Nephron (organoid): ENCODE measurements at regions not wholly inside any gene's neighbourhood (a gene's known extent, or its start where the extent isn't known, plus 50 kb on each side); places are given as distances from the start of the nearest gene placed in this dataset.

ENCODE experiments used
- H3K27ac Mint-ChIP-seq, 3 experiments: 2 replicates each; pipeline ENCODE4 v1.8.0; 2020; ENCODE audit warnings: mixed read lengths in 3 of 3, mild to moderate bottlenecking in 2 of 3, moderate library complexity in 1 of 3
- H3K27me3 Mint-ChIP-seq: 2 replicates; pipeline ENCODE4 v1.8.0; 2021; ENCODE audit warnings: low read depth, mild to moderate bottlenecking, moderate library complexity, mixed read lengths
- H3K36me3 Mint-ChIP-seq: 2 replicates; pipeline ENCODE4 v1.8.0; 2020; ENCODE audit warnings: low read depth, mixed read lengths
- H3K4me1 Mint-ChIP-seq: 2 replicates; pipeline ENCODE4 v1.8.0; 2020; ENCODE audit warnings: mixed read lengths
- H3K4me3 Mint-ChIP-seq, 3 experiments: 2 replicates each; pipeline ENCODE4 v1.8.0; 2020; ENCODE audit warnings: mild to moderate bottlenecking in 3 of 3, mixed read lengths in 3 of 3, moderate library complexity in 2 of 3
- H3K9me3 Mint-ChIP-seq: 2 replicates; pipeline ENCODE4 v1.8.0; 2020; ENCODE audit warnings: mixed read lengths
- TF ChIP-seq, protein P1 (sequence below), 3 experiments: fragments of 200-600 bp; sonication (generic); IDR thresholded peaks; one replicate each; pipeline ENCODE4 v1.5.0; 2021; ENCODE audit warnings: antibody characterized with exemption in 3 of 3; ENCODE audit not compliant: unreplicated experiment in 3 of 3

- Mint-ChIP-seq H3K9me3 (no peaks in the 10 kb centered on the region), H3K36me3 (no peaks in the 10 kb centered on the region), H3K4me1 (peaks cover 58% of the 10 kb centered on the region), H3K27me3 (no peaks in the 10 kb centered on the region), H3K27ac (peak overlapping the region; percentile 62 to 76 (median 73)), H3K4me3 (peak overlapping the region in 1 of 3 experiments; percentile 18)
- TF ChIP-seq, protein P1, sequence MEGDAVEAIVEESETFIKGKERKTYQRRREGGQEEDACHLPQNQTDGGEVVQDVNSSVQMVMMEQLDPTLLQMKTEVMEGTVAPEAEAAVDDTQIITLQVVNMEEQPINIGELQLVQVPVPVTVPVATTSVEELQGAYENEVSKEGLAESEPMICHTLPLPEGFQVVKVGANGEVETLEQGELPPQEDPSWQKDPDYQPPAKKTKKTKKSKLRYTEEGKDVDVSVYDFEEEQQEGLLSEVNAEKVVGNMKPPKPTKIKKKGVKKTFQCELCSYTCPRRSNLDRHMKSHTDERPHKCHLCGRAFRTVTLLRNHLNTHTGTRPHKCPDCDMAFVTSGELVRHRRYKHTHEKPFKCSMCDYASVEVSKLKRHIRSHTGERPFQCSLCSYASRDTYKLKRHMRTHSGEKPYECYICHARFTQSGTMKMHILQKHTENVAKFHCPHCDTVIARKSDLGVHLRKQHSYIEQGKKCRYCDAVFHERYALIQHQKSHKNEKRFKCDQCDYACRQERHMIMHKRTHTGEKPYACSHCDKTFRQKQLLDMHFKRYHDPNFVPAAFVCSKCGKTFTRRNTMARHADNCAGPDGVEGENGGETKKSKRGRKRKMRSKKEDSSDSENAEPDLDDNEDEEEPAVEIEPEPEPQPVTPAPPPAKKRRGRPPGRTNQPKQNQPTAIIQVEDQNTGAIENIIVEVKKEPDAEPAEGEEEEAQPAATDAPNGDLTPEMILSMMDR (IDR thresholded peaks at IDR 0.05; ENCODE audit: unreplicated experiment in 3 of 3) = no peak
Measured at GRCh38 chr2:180905461-180905860, 74.9 kb upstream of the UBE2E3 start.

DNA sequence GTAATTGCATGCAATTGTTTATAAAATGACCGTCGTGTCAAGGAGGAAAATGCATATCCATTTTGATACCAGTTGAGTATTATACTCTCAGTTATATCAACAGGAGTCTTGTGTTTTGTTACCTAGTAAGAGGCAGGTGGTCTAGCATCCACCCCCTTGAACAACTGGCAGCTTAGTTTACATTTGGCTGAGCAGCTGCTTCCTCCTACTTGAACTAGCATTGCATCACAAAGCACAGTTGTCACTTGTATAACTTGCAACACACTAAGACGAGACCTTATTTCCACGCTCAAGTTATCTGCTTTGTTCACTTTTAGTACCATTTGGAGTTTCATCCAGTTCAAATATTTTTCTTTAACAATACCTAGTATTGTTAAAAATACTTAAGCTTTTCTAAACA is 75.4 kb upstream of the UBE2E3 start:
- H3K4me3 Mint-ChIP-seq = peak overlapping the region in 1 of 3 experiments; percentile 18
- H3K27ac Mint-ChIP-seq = peak overlapping the region; percentile 62 to 76 (median 73)
- no peaks in the 10 kb centered on the region for H3K36me3 Mint-ChIP-seq
- TF ChIP-seq, protein P1 (IDR thresholded peaks at IDR 0.05; ENCODE audit: unreplicated experiment in 3 of 3) = no peak
- no peaks in the 10 kb centered on the region for H3K27me3 Mint-ChIP-seq
- no peaks in the 10 kb centered on the region for H3K9me3 Mint-ChIP-seq
- H3K4me1 Mint-ChIP-seq = peaks cover 58% of the 10 kb centered on the region

GRCh38 chr2:180901331-180901730 is 79.1 kb upstream of the UBE2E3 start:
- H3K4me1 Mint-ChIP-seq = peaks cover 42% of the 10 kb centered on the region
- H3K36me3 Mint-ChIP-seq = no peaks in the 10 kb centered on the region
- no peaks in the 10 kb centered on the region for H3K9me3 Mint-ChIP-seq
- peak overlapping the region in 2 of 3 experiments; percentile 48 to 82 for H3K27ac Mint-ChIP-seq
- TF ChIP-seq, protein P1 (IDR thresholded peaks at IDR 0.05; ENCODE audit: unreplicated experiment in 3 of 3) = no peak
- H3K4me3 Mint-ChIP-seq = no peak overlapping the region
- H3K27me3 Mint-ChIP-seq = no peaks in the 10 kb centered on the region

DNA sequence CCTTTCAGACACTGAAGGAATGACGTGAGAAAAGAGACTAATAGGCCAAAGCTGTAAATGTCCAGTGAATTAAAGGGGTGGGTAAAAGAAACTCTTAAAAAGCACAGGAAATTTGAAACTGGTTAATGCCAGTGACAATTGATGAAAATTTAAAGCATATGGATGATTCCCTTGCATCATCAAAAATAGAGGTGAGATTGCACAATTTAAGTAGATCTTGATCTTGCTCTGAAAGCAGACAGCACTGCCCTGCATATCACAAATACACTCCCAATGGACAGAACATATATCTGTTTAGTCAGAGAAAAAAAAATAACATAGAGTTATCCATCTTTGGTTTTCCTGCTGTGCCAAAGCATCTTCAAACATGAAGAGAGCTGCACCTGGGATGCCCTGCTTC is 86.7 kb upstream of the UBE2E3 start:
- Mint-ChIP-seq H3K4me1 (no peaks in the 10 kb centered on the region), H3K4me3 (no peak overlapping the region), H3K9me3 (no peaks in the 10 kb centered on the region), H3K27ac (no peak overlapping the region), H3K36me3 (no peaks in the 10 kb centered on the region), H3K27me3 (no peaks in the 10 kb centered on the region)
- TF ChIP-seq, protein P1 (IDR thresholded peaks at IDR 0.05; ENCODE audit: unreplicated experiment in 3 of 3) = no peak

DNA sequence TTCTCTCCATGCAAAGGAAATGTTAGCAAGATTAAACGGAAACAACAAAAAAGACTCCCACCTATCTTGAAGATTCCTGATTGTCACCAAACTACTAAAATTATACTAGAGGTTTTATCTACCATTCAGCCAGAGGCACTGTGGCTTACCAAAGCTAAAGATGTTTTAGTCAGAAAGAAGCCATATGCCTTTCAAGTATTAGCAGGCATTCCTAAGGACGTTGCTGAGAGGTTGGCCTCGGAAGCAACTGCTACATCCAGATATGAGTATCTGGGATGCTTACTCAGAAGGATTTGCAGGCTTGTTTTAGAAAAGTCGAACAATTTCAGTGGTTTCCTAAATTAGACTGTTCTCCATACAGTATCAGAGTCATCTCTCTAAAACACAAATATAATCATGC is 88.3 kb upstream of the UBE2E3 start:
- H3K36me3 Mint-ChIP-seq = no peaks in the 10 kb centered on the region
- no peak overlapping the region for H3K4me3 Mint-ChIP-seq
- H3K9me3 Mint-ChIP-seq = no peaks in the 10 kb centered on the region
- H3K27ac Mint-ChIP-seq = no peak overlapping the region
- TF ChIP-seq, protein P1 (IDR thresholded peaks at IDR 0.05; ENCODE audit: unreplicated experiment in 3 of 3) = no peak
- H3K4me1 Mint-ChIP-seq = no peaks in the 10 kb centered on the region
- H3K27me3 Mint-ChIP-seq = no peaks in the 10 kb centered on the region

DNA sequence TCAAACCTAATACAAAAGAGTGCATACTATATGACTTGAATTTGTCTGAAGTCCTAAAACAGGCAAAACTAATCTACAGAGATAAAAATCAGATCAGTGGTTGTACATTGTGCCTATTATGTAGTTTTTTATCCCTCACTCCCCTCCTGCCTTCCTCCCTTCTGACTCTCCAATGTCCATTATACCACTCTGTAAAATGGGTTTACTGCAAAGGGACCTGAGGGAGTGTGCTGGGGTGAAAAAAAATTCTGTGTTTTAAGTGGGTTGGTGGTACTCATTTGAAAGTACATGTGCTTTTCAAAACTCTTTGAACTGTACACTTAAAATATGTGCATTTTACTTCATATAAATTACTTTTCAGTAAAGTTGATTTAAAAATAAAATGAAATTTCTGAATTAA is 89.0 kb upstream of the UBE2E3 start:
- no peaks in the 10 kb centered on the region for H3K4me1 Mint-ChIP-seq
- H3K27me3 Mint-ChIP-seq = no peaks in the 10 kb centered on the region
- peaks cover 4% of the 10 kb centered on the region for H3K9me3 Mint-ChIP-seq
- no peak overlapping the region for H3K4me3 Mint-ChIP-seq
- no peaks in the 10 kb centered on the region for H3K36me3 Mint-ChIP-seq
- no peak overlapping the region for H3K27ac Mint-ChIP-seq
- TF ChIP-seq, protein P1 (IDR thresholded peaks at IDR 0.05; ENCODE audit: unreplicated experiment in 3 of 3) = no peak
